GM23248 (cell line): ENCODE measurements at regions not wholly inside any gene's neighbourhood (a gene's known extent, or its start where the extent isn't known, plus 50 kb on each side); places are given as distances from the start of the nearest gene placed in this dataset.
A peak's percentile ranks its signal among the peaks of the same experiment; 100 is the strongest.

Experiments used
- DNase-seq: peaks from one replicate; pipeline ENCODE4 v3.0.0-alpha.2; 2015
- H2AFZ ChIP-seq: fragments of 200-600 bp; sonication (generic); 2 replicates; pipeline ENCODE4 v1.6.1; 2016; ENCODE audit warnings: antibody characterized with exemption
- H3F3A ChIP-seq: fragments of 200-600 bp; sonication (generic); 2 replicates; pipeline ENCODE4 v1.6.1; 2016; ENCODE audit warnings: mild to moderate bottlenecking, antibody characterized with exemption, mixed run types; ENCODE audit not compliant: insufficient read depth
- H3K27ac ChIP-seq: fragments of 200-600 bp; sonication (generic); 2 replicates; pipeline ENCODE4 v1.5.1; 2016; ENCODE audit warnings: mild to moderate bottlenecking
- H3K27me3 ChIP-seq: fragments of 200-600 bp; sonication (generic); replicated peaks from 2 replicates; pipeline ENCODE4 v1.6.1; 2016; ENCODE audit warnings: mild to moderate bottlenecking; ENCODE audit not compliant: insufficient read depth
- H3K36me3 ChIP-seq: fragments of 200-600 bp; sonication (generic); 2 replicates; pipeline ENCODE4 v1.6.1; 2016; ENCODE audit warnings: low read depth, mild to moderate bottlenecking
- H3K4me1 ChIP-seq: fragments of 200-600 bp; sonication (generic); 2 replicates; pipeline ENCODE4 v1.6.1; 2016; ENCODE audit warnings: mild to moderate bottlenecking; ENCODE audit not compliant: insufficient read depth
- H3K4me2 ChIP-seq: fragments of 200-600 bp; sonication (generic); one replicate; pipeline ENCODE4 v1.6.1; 2016; ENCODE audit warnings: mild to moderate bottlenecking; ENCODE audit not compliant: unreplicated experiment
- H3K4me3 ChIP-seq: fragments of 200-600 bp; sonication (generic); 2 replicates; pipeline ENCODE4 v1.5.1; 2016; ENCODE audit warnings: mild to moderate bottlenecking
- H3K79me2 ChIP-seq: fragments of 200-600 bp; sonication (generic); 2 replicates; pipeline ENCODE4 v1.6.1; 2016; ENCODE audit warnings: mild to moderate bottlenecking; ENCODE audit not compliant: insufficient read depth
- H3K9ac ChIP-seq: fragments of 200-600 bp; sonication (generic); 2 replicates; pipeline ENCODE4 v1.6.1; 2016; ENCODE audit warnings: mild to moderate bottlenecking
- H3K9me2 ChIP-seq: fragments of 200-600 bp; sonication (generic); 2 replicates; pipeline ENCODE4 v1.6.1; 2016; ENCODE audit warnings: mixed run types, mild to moderate bottlenecking, moderate library complexity; ENCODE audit not compliant: insufficient read depth
- H3K9me3 ChIP-seq: fragments of 200-600 bp; sonication (generic); one replicate; pipeline ENCODE4 v1.6.1; 2017; ENCODE audit warnings: low read depth
- H4K20me1 ChIP-seq: fragments of 200-600 bp; sonication (generic); 2 replicates; pipeline ENCODE4 v1.6.0; 2016; ENCODE audit not compliant: insufficient read depth
- EZH2 ChIP-seq: fragments of 200-600 bp; sonication (generic); IDR thresholded peaks from 2 replicates; pipeline ENCODE4 v1.6.1; 2018; ENCODE audit warnings: antibody characterized with exemption, mild to moderate bottlenecking; ENCODE audit not compliant: insufficient read depth, poor library complexity, severe bottlenecking
- EZH2phosphoT487 ChIP-seq: fragments of 200-600 bp; sonication (generic); IDR thresholded peaks from 2 replicates; pipeline ENCODE4 v1.6.1; 2018; ENCODE audit warnings: antibody characterized with exemption, moderate library complexity, mild to moderate bottlenecking, low read depth; ENCODE audit not compliant: insufficient read depth
- WGBS, 2 experiments: methylation state at CpG; one replicate each; pipeline ENCODE4 v1.1.6; 2015 to 2017; ENCODE audit warnings: low lambda C conversion rate in 2 of 2, low coverage in 1 of 2; ENCODE audit errors: missing lambda C conversion rate in 2 of 2; 5-methylcytosine and 5-hydroxymethylcytosine counted together
- in situ Hi-C: fragments of 300-500 bp; cut with MboI; formaldehyde crosslinking; loops from 2 replicates; pipeline ENCODE4 v1.15.0; 2020

DNA sequence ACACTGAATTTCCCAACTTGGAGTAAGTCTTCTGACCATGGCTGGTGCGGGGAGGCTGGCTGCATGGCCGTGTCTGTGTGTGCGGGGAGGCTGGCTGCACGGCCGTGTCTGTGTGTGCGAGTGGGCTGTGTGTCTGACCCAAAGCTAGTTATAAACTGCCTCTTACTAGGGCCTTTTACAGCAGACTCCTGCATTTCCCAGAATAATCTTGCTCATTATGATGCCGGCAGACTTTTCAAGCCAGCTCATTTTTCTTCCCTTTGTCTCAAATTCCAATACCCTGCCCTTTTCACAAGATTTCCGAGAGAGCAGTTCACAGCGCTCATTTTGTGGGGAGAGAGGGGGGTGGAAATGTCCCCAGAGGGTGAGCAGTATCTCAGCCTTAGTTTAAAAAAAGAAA lies 470.7 kb upstream of the BRINP1 start:
- Histone ChIP-seq H3K9me2 (no peaks in the 10 kb centered on the region), H3K9me3 (no peaks in the 10 kb centered on the region), H4K20me1 (no peaks in the 10 kb centered on the region), H3K4me2 (no peak overlapping the region), H3K27me3 (no peaks in the 10 kb centered on the region), H3K4me3 (no peak overlapping the region), H3K4me1 (no peaks in the 10 kb centered on the region), H3K36me3 (no peaks in the 10 kb centered on the region), H3K9ac (no peak overlapping the region), H3K79me2 (no peaks in the 10 kb centered on the region), H3F3A (no peaks in the 10 kb centered on the region), H2AFZ (peak overlapping the region; percentile 35; the same call in 1 of the 2 replicates), H3K27ac (no peak overlapping the region)
- WGBS, 2 experiments, result 24% methylated on average over 9 of the region's 9 CpGs
- in situ Hi-C loops, result no loop called here
- TF ChIP-seq EZH2phosphoT487, result no peak
- TF ChIP-seq EZH2, result no peak
- DNase-seq, result peak; percentile 12

DNA sequence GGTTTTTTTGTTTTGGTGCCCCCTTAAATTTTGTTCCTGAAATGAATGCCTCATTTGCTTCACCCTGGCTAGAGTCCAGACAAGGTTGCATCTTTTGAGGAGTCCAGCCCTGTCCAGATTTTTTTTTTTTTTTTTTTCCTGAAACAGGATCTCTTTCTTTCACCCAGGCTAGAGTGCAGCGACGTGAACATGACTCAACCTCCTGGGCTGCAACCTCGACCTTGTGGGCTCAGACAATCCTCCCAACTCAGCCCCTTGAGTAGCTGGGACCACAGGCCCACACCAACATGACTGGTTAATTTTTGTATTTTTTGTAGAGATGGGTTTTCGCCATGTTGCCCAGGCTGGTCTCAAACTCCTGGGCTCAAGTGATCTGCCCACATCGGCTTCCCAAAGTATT lies 469.0 kb upstream of the BRINP1 start:
- H4K20me1 ChIP-seq, result no peaks in the 10 kb centered on the region
- no peaks in the 10 kb centered on the region for H3K79me2 ChIP-seq
- no peaks in the 10 kb centered on the region for H3K27me3 ChIP-seq
- DNase-seq, result no peak
- H3K27ac ChIP-seq, result no peak overlapping the region
- no peaks in the 10 kb centered on the region for H3K9me2 ChIP-seq
- no peak overlapping the region for H2AFZ ChIP-seq
- H3K9me3 ChIP-seq, result no peaks in the 10 kb centered on the region
- in situ Hi-C loops, result no loop called here
- no peak overlapping the region for H3K4me2 ChIP-seq
- no peaks in the 10 kb centered on the region for H3K36me3 ChIP-seq
- TF ChIP-seq EZH2, result no peak
- TF ChIP-seq EZH2phosphoT487, result no peak
- H3K4me1 ChIP-seq, result no peaks in the 10 kb centered on the region
- H3K4me3 ChIP-seq, result no peak overlapping the region
- no peak overlapping the region for H3K9ac ChIP-seq
- no peaks in the 10 kb centered on the region for H3F3A ChIP-seq
- WGBS, 2 experiments, result 60 to 66% methylated on average over 5 of the region's 5 CpGs

DNA sequence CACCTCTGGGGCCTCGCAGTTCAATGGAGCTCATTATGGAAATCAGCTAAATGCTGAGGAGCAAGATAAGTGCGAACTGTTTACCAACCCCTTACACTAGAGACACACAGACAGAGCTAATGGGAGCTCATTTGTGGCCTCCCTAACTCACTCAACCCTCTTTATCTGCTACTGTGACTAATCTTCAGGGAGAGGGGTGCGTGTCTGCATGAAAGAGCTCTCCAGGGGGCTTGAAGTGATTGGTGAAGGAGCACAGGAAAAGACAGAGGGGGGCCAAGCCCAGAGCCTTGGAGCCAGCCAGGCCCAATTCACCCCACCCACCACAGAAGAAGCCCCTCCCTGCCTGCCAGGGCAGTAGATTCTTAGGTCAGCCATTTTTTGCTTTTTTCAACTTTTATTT lies 466.8 kb upstream of the BRINP1 start:
- Histone ChIP-seq H3K79me2 (no peaks in the 10 kb centered on the region), H2AFZ (no peak overlapping the region), H3K27ac (no peak overlapping the region), H3K9me3 (no peaks in the 10 kb centered on the region), H3K4me2 (no peak overlapping the region), H4K20me1 (no peaks in the 10 kb centered on the region), H3K9me2 (no peaks in the 10 kb centered on the region), H3K36me3 (no peaks in the 10 kb centered on the region), H3K4me3 (no peak overlapping the region), H3K4me1 (no peaks in the 10 kb centered on the region), H3K9ac (no peak overlapping the region), H3F3A (no peaks in the 10 kb centered on the region), H3K27me3 (no peaks in the 10 kb centered on the region)
- in situ Hi-C loops, result no loop called here
- WGBS, 2 experiments, result 63 to 70% methylated on average over 3 of the region's 3 CpGs
- TF ChIP-seq EZH2phosphoT487 (no peak), EZH2 (no peak)
- no peak for DNase-seq

DNA sequence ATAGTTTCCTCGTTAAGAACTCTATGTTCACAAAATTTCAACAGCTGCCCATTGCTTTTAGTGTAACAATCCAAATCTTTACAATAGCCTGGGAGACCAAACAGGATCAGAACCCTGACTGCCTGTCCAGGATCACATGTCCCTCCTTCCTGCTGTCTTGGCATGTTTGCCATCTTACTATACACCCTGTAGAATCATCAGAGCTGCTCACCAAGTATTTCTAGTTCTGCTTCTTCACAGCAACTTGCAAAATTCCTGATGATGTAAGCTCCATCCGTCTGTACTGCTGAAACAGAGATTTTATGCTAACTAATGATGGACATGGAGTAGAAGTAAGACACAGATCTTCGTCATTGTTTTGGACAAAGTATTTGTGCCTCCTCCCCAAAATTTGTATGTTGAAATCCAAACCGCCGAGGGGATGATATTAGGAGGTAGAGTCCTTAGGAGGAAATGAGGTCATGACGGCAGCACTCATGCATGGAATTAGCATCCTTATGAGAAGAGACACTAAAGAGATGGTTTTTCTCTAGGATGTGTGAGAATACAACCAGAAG lies 464.9 kb upstream of the BRINP1 start:
- DNase-seq, result no peak
- no peaks in the 10 kb centered on the region for H4K20me1 ChIP-seq
- no peaks in the 10 kb centered on the region for H3K9me3 ChIP-seq
- no peaks in the 10 kb centered on the region for H3F3A ChIP-seq
- H3K27me3 ChIP-seq, result no peaks in the 10 kb centered on the region
- TF ChIP-seq EZH2 (no peak), EZH2phosphoT487 (no peak)
- no peak overlapping the region for H3K27ac ChIP-seq
- no peak overlapping the region for H2AFZ ChIP-seq
- no peaks in the 10 kb centered on the region for H3K9me2 ChIP-seq
- in situ Hi-C loops, result no loop called here
- H3K4me1 ChIP-seq, result no peaks in the 10 kb centered on the region
- WGBS, 2 experiments, result 53 to 55% methylated on average over 6 of the region's 6 CpGs
- H3K9ac ChIP-seq, result no peak overlapping the region
- no peaks in the 10 kb centered on the region for H3K36me3 ChIP-seq
- no peaks in the 10 kb centered on the region for H3K79me2 ChIP-seq
- no peak overlapping the region for H3K4me2 ChIP-seq
- H3K4me3 ChIP-seq, result no peak overlapping the region

DNA sequence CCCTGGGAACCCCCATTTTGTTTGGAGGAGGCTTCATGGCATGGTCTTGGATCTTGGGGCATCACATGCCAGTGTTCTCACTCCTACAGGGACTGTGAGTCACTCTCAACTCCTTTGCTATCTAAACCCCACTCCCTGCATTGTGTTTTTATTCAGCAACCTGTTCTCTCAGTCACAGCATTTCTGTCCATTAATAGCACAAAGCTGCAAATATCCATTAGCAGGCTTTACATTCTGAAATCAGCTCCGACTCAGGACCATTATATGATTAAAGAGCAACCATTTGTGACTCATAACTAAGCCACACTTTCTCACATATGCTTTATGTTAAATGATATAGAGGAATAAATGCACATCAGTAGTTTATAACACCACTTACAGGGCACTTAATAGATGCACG lies 462.1 kb upstream of the BRINP1 start:
- H3K4me2 ChIP-seq, result no peak overlapping the region
- H3K4me1 ChIP-seq, result no peaks in the 10 kb centered on the region
- H3K36me3 ChIP-seq, result no peaks in the 10 kb centered on the region
- no peaks in the 10 kb centered on the region for H3K79me2 ChIP-seq
- in situ Hi-C loops, result no loop called here
- H3K27ac ChIP-seq, result no peak overlapping the region
- H3K9me3 ChIP-seq, result no peaks in the 10 kb centered on the region
- no peak overlapping the region for H2AFZ ChIP-seq
- H3K4me3 ChIP-seq, result no peak overlapping the region
- no peaks in the 10 kb centered on the region for H3F3A ChIP-seq
- H3K9me2 ChIP-seq, result no peaks in the 10 kb centered on the region
- H3K27me3 ChIP-seq, result no peaks in the 10 kb centered on the region
- no peak for TF ChIP-seq EZH2
- TF ChIP-seq EZH2phosphoT487, result no peak
- H3K9ac ChIP-seq, result no peak overlapping the region
- DNase-seq, result no peak
- WGBS, 2 experiments, result 62 to 72% methylated on average over 2 of the region's 2 CpGs
- no peaks in the 10 kb centered on the region for H4K20me1 ChIP-seq
